ENCODE measurements at regions not wholly inside any gene's neighbourhood (a gene's known extent, or its start where the extent isn't known, plus 50 kb on each side); places are given as distances from the start of the nearest gene placed in this dataset.

DNA sequence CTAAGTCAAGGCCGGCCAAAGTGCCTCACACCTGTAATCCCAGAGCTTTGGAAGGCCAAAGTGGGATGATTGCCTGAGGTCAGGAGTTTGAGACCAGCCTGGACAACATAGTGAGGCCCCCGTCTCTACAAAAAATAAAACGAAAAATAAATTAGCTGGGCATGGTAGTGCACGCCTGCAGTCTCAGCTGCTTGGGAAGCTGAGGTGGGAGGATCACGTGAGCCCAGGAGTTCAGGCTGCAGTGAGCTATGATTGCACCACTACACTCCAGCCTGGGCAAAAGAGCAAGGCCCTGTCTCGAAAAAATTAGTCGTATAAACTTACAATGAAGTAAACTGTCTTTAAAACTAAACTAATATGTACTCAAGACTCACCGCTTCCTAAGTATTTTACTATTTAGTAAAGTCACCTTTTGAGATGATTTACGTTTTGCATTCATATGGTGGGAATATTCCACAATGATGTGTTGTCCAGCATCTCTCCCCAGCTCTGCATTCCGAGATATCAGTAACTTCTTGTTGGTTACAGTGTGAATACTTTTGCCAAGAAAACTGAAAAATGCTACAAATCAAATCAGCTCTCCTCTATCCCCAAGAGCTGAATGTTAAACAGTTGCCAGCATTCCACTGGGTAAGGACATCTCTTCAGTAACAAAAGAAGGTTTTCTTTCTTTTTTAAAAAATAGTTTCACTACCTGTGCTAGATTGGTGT lies 84.9 kb upstream of the C21orf91 start:
- H3K79me2 ChIP-seq (ENCODE audit: insufficient read depth, low read length): no peaks in the 10 kb centered on the region
- no peaks in the 10 kb centered on the region for H3K9me3 ChIP-seq (ENCODE audit: low read length)
- no peaks in the 10 kb centered on the region for H3K4me1 ChIP-seq (ENCODE audit: insufficient read depth, low read length)
- H3K27me3 ChIP-seq (ENCODE audit: control insufficient read depth in 1 of 2, insufficient read depth in 2 of 2, low read length in 2 of 2): no peaks in the 10 kb centered on the region
- intact Hi-C loops (cut with micrococcal nuclease; ENCODE audit: unreplicated experiment) (loop anchor here (1.0 kb wide), 1 partner anchor 225 kb away; no protein-coding TSS in a partner anchor), in situ Hi-C loops (cut with HindIII; ENCODE audit: extremely low pct_ligation_motif_present, low pct_unique_long_range_greater_than_20kb) (no loop called here)
- WGBS (ENCODE audit: low lambda C conversion rate): 12% methylated on average over 10 of the region's 10 CpGs
- no peak overlapping the region for H3K27ac ChIP-seq (ENCODE audit: extremely low read length, insufficient read depth, low read length)
- no peaks in the 10 kb centered on the region for H3K36me3 ChIP-seq (replicated peaks in 1 of 2; ENCODE audit: control insufficient read depth in 1 of 2, insufficient read depth in 2 of 2, low read length in 2 of 2)
- no TSS peak for BruUV-seq (replicated peaks)
- POLR2A ChIA-PET: no interaction called here
- no peak overlapping the region for H3K9ac ChIP-seq (ENCODE audit: insufficient read depth, low read depth, low read length)
- TF ChIP-seq TGIF2 (CRISPR knock-in tag; IDR thresholded peaks at IDR 0.05) (no peak), BCL6 (CRISPR knock-in tag; IDR thresholded peaks at IDR 0.05) (no peak), MEIS1 (CRISPR knock-in tag; IDR thresholded peaks at IDR 0.05; ENCODE audit: borderline replicate concordance) (no peak), ADNP (CRISPR knock-in tag; IDR thresholded peaks at IDR 0.05) (no peak)
- TF ChIP-seq, protein P1, sequence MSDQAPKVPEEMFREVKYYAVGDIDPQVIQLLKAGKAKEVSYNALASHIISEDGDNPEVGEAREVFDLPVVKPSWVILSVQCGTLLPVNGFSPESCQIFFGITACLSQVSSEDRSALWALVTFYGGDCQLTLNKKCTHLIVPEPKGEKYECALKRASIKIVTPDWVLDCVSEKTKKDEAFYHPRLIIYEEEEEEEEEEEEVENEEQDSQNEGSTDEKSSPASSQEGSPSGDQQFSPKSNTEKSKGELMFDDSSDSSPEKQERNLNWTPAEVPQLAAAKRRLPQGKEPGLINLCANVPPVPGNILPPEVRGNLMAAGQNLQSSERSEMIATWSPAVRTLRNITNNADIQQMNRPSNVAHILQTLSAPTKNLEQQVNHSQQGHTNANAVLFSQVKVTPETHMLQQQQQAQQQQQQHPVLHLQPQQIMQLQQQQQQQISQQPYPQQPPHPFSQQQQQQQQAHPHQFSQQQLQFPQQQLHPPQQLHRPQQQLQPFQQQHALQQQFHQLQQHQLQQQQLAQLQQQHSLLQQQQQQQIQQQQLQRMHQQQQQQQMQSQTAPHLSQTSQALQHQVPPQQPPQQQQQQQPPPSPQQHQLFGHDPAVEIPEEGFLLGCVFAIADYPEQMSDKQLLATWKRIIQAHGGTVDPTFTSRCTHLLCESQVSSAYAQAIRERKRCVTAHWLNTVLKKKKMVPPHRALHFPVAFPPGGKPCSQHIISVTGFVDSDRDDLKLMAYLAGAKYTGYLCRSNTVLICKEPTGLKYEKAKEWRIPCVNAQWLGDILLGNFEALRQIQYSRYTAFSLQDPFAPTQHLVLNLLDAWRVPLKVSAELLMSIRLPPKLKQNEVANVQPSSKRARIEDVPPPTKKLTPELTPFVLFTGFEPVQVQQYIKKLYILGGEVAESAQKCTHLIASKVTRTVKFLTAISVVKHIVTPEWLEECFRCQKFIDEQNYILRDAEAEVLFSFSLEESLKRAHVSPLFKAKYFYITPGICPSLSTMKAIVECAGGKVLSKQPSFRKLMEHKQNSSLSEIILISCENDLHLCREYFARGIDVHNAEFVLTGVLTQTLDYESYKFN (CRISPR knock-in tag; conservative IDR thresholded peaks at IDR 0.05): no peak
- TF ChIP-seq, protein P2, sequence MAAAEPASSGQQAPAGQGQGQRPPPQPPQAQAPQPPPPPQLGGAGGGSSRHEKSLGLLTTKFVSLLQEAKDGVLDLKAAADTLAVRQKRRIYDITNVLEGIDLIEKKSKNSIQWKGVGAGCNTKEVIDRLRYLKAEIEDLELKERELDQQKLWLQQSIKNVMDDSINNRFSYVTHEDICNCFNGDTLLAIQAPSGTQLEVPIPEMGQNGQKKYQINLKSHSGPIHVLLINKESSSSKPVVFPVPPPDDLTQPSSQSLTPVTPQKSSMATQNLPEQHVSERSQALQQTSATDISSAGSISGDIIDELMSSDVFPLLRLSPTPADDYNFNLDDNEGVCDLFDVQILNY (CRISPR knock-in tag; conservative IDR thresholded peaks at IDR 0.05): no peak
- FAIRE-seq (no peak), ATAC-seq (no peak), DNase-seq (ENCODE audit: low spot score) (no peak)
- H3K4me3 ChIP-seq (replicated peaks in 1 of 3; ENCODE audit: insufficient read depth in 1 of 3, low read depth in 2 of 3, low read length in 3 of 3): no peak overlapping the region
- no peak overlapping the region for H3K4me2 ChIP-seq (ENCODE audit: low read depth, low read length)
- H4K20me1 ChIP-seq (ENCODE audit: insufficient read depth, low read length): no peaks in the 10 kb centered on the region
- no peak overlapping the region for H2AFZ ChIP-seq (ENCODE audit: low read length)
- CTCF ChIA-PET (ENCODE audit: low intra/inter-chr PET ratio, low total read pairs): interaction anchor here (1.6 kb wide), 1 partner anchor 225 kb away, joined by 6 read pairs; no protein-coding TSS in a partner anchor

Data from HepG2 (cell line).